B cell (primary cell): ENCODE measurements at regions not wholly inside any gene's neighbourhood (a gene's known extent, or its start where the extent isn't known, plus 50 kb on each side); places are given as distances from the start of the nearest gene placed in this dataset.

ENCODE experiments used
- CTCF ChIP-seq: fragments of 200-600 bp; IDR thresholded peaks from one replicate; pipeline ENCODE4 v1.8.0; 2022; ENCODE audit warnings: antibody characterized with exemption, mild to moderate bottlenecking
- EZH2 ChIP-seq: IDR thresholded peaks from 2 replicates; pipeline ENCODE4 v1.6.1; 2012; ENCODE audit warnings: borderline replicate concordance, low read depth, mild to moderate bottlenecking, moderate library complexity, low read length; ENCODE audit not compliant: insufficient read depth, poor library complexity, severe bottlenecking

DNA sequence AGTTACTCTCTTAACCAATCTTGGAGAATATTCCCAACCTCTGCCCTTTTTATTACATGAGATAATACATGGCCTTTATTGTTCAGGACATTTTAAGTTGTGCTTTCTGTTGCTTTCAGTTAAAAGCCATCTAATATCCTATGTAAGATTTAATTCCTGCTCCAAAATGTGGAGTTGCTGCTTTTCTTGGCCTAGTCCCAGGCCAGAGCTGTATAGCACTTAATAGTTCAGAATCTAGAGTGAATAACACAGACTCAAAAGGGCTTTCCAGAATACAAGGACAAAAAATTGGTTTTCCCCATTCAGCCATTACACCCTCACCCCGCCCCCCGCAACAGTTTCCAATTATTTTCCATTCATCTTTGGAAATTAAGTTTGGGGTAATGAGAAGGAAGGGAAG is 144.3 kb upstream of the SMAD1 start:
- TF ChIP-seq CTCF (no peak), EZH2 (no peak)
